Frontal cortex (tissue), 3 donors: ENCODE measurements at regions not wholly inside any gene's neighbourhood (a gene's known extent, or its start where the extent isn't known, plus 50 kb on each side); places are given as distances from the start of the nearest gene placed in this dataset.

Source experiments
- DNase-seq, 2 donors: peaks; one replicate each; pipeline ENCODE4 v3.0.0; 2012; ENCODE audit warnings: low spot score in 2 of 2
- FAIRE-seq: peaks from 2 replicates; lab custom pipeline; 2012; peaks lifted over from hg19 to GRCh38; lab: Jason Lieb, UNC
- donor health status: control.
- donor health status: control.
- donor health status: control.

DNA sequence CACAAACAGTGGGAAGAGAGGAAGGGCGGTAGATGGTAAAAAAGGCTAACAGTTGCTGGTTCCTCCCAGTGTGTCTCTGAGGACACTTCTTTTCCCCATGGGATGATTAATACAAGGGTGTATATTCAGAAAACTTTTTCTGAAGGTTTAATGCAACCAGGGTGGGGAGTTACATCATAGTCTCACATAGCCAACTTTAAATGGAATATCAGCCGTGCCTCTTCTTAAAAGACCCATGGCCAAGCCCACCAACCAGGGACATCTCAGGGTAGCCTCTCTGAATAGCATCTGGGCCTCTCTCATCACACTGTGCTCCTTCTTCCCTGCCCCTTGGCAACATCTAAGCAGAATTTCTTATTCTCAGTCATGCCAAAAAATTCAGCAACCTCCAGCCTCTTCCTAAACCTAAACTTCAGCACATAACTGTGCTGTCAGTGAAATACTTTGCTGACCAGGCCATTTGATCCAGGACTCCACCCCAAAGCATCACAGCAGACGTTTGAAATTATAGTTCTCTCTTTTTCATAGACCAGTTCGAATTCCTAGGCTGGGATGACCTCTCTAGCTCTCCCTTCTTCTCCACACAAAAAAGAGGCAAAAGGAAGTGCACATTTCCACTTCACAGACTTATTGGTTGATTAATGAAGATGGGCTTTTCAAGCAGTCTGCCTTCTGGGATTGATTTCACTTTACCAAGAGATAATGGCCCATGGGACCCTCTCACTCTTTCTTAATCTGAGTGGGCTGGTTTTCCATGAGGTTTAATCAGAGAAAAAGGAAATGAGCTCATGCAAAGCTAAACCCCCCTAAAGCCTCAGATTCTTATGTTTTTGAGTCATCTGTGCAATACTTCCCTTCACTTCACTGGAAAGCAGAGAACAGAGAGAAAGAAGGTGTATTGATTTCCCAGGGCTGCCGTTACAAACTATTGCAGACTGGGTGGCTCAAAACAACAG is 85.1 kb upstream of the RAI14 start:
- DNase-seq (no peak), FAIRE-seq (no peak)

GRCh38 chr5:34571677-34572041 is 84.5 kb upstream of the RAI14 start:
- no peak for FAIRE-seq
- no peak for DNase-seq

DNA sequence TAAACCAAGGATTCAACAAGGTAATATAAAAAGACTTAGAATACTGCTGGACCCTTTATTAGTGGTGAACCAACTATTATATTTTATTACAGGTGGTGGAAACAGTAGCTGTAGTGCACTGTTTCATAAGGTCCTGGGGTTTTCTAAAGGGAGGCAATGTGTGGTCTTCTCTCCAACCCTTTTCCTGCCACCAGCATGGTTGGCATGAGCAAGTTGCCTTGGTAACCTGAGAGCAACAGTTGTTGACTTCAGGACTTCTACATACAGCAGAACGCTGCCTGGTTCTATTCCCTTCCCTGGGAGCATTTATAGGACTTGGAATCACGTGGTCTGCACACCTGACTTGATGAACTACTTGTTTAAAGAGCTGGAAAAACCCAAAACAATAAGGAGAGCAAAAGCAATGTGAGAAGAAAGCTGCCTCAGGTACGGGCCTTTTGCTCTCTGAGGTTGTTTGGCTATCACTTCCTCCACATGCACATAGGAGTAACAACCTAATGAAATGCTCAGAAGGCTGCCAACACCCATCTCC is 81.1 kb upstream of the RAI14 start:
- DNase-seq (no peak), FAIRE-seq (no peak)

DNA sequence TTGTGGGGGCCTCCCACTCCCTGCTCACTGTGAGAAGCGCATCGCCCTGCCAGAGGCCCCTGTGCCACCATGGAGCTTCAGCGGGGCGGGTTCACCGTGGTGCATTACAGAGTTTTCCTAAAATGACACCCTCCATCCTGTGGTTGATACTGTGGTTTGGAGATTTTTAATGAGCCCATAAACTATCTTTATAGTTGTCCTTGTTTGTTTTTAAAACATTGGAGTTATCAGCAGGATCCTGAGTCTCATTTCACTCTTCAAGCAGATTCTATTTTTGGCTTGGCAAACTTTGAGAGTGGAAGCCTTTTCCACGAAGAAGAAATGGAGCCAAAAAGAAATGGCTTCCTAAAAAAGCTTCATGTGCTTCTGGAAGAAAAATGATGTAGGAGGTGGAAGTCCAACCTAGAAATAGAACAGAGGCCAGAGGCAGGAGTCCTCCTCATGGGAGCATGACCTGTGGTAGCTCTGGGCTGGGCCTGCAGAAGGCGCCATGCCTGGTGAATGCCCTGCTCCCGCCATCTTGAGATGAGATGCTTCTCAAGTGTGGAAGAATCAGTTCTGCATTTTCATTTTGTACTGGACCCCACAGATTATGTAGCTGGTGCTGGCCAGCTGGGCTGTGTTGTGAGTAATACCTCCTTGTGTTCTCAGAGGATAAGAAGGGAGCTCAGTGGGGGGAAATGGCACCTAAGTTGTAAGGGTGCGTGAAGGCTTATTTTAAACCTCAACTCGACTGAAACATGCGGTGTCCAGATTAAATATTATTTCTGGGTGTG is 79.0 kb upstream of the RAI14 start:
- DNase-seq = no peak

DNA sequence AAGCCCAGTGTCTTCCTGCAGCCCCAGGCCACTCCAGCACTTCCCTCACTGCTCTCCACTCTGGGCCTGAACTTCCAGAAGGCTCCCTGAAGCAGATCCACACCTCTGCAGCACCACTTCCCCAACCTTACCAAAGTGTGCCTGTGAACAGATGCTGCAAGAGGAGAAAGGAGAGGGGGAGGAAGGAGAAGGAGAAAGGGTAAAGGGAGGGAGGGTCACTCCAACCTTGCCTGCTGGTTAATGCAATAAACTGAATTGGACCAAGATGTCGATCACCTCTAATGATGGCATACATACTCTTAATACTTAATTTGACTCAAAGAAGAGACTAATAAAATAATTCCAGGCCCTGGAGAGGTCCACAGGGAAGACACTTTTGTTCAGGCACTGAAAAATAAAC is 77.2 kb upstream of the RAI14 start:
- FAIRE-seq (no peak), DNase-seq (no peak)

More for the DNA sequence above, 79.0 kb upstream of the RAI14 start:
- FAIRE-seq = no peak

DNA sequence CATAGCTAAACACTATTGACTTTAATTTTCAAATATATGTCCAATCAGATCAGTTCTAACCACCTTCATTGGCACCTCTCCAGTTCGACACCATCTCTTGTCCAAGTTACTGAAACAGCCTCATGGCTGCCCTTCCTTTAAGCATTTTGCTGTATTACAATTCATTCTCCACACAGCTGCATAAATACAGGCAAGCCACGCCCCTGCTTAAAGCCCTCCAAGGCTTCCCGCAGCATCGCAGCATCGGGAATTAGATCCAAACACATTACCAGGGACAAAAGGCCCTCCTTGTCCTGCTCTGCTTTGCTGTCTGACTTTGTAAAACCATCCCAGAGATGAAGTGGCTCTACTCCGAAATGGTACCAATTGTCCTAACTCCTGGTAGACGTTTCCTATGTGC is 75.1 kb upstream of the RAI14 start:
- FAIRE-seq = no peak
- DNase-seq = no peak

DNA sequence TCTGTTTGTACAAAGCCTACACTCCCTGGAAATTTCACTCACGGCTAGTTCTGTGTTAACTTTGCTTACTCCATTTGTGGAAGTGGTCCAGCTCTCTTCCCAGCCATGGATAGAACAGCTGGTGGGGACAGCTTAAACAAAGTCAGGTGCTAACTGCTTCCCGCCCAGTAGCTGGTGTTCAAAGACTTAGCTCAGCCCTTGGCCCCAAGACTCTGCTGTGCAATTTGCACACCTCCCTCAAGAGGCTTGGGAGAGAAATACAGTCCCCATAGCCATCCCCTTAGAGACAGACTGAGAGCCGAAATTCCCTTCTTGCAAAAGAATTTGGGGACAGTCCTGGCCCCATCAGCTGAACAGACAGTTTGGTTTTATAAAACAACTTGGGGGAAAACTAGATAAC is 73.8 kb upstream of the RAI14 start:
- FAIRE-seq = no peak
- DNase-seq = no peak

DNA sequence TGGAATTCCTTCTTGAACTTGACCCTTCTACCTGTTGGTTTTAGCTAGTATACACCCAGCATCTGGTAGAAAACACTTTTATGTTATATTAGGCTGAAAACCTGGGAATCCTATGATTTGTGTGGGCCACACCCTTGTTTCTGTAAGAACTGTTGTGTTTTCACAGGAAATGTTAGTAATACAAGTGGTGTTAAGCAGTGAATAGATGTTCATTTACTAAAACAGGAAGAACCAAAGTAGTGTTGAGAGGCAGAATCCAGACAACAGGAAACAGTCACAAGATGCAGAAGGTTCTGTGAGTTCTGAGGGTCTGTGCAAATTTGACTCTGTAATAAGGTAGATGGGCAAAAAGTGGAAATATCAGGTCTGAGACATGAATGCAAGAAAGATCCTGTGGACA is 73.0 kb upstream of the RAI14 start:
- DNase-seq (no peak), FAIRE-seq (no peak)

GRCh38 chr5:34584165-34584564 is 72.0 kb upstream of the RAI14 start:
- FAIRE-seq = no peak
- DNase-seq = no peak

- DNase-seq (no peak), FAIRE-seq (no peak)
Observed at GRCh38 chr5:34585601-34586104, 70.5 kb upstream of the RAI14 start.

DNA sequence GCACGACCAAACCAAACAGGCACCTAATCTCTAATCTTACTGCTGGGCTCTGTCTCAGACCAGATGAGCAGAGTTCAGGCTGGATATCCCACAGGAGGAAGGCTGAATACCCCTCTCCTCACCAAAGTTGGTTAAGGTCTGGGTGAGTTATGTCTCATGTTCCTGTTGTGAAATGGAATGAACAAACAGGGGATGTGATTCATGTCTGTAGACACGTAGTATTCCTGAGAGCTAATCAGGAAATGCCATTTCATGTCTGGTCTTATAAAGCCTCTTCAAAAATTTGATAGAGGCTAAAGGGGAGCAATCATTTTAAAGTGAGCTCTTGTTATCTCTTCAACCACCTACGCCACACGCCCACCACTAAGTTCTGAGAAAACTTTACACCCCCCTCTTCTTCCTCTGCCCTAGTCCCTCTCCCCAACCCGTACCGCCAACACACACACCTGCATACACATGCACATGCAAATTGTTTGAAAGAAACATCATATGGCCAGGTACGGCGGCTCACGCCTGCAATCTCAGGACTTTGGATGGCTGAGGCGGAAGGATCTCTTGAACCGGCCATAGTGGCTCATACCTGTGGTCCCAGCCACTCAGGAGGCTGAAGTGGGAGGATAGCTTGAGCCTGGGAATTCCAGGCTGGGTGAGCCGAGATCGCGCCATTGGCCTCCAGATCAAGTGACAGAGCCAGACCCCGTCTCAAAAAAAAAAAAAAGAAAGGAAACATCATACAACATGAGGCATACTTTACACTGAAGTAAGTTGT is 69.8 kb upstream of the RAI14 start:
- no peak for FAIRE-seq

DNA sequence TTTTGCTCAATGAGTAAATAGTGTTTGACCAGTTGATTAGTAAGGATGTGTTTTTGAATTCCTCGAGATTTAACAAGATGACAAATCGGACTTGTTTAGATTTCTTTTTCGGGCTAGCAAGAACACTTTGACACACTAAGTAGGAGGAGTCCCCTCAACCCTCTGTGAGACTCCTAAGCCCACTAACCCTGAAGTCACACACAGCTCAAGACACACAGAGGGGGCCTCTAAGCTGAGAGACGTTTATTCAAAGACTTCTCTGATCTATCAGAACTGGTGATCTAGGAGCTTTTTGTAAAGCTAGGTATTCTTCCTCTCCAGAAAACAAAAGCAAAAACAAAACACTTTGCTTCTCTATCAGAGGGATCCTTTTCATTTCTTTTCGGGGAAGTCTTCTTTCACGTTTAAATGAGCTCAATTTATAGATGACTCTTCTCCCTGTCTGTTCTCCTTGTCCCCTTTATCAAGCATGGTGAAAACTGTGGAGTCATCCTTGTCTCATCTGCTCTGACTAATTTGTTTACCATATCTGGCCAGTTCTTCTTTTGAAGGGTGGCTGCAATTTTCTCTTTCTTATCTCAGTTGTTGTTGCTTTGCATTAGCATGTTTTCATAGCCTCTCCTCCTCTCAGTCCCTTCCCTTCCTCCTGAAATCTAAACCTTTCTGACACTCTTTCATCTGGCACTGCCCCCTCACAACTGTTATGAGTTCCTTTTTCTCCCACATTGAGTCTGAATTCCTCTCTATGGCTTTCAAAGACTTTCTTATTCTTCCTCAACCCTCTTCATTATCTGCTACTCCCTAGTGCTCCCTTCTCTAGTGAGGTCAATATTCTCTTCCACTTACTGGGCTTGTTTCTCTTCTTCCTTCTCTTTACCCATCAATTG is 68.5 kb upstream of the RAI14 start:
- FAIRE-seq (no peak), DNase-seq (no peak)

More for the DNA sequence above, 69.8 kb upstream of the RAI14 start:
- DNase-seq = no peak

DNA sequence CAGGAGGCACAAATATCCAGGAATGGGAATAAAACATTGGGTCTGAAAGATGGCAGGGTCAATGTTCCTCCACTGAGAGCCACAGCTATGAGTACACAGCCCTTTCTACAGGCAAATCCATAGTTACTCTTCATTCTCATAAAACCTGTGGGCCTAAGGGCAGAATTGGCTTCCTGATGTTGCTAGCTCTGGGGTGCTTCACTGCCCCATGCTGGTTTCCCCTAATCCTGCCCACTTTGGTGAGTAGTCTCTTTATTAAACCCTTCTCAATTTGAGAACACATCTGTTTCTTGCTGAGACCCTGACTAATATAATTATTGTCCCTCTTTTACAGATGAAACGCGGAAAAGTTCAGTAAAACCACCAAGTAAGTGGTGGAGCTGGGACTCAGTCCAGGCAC is 66.3 kb upstream of the RAI14 start:
- DNase-seq (no peak), FAIRE-seq (no peak)

GRCh38 chr5:34591723-34592122 is 64.4 kb upstream of the RAI14 start:
- FAIRE-seq (no peak), DNase-seq (peak in 1 of 2 donors; percentile 30)

- FAIRE-seq (no peak), DNase-seq (no peak)
Observed at GRCh38 chr5:34597034-34598027, 58.8 kb upstream of the RAI14 start.

- FAIRE-seq (no peak), DNase-seq (no peak)
Observed at GRCh38 chr5:34598177-34598794, 57.8 kb upstream of the RAI14 start.

DNA sequence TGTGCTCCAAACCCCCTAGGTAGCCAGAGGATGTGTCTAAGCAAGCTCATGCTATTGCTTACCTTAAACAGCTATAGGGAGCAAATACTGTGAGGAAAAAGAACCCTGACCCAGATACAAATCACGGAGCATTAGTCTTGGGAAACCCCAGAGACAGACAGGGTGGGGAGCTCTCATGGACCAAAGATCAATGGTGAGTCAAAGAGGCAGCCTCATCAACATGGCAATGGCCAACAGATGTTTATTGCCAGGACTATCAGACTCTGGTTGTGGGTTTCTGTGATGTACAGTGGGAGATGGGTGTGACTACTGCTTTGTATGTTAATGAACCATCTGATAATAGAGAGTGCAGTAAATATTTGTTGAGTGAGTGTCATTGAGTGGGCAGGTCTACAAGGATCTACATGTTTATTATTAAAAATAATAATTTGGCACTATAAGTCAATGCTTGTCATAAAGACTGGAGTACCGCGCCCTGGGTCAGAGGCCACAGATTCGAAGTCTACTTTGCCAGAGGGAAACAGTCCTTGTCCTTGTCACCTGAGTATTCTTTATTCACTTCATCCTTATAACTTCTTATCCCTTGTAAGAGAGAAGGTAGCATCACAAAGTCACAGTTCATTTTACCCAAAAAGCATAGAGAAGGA is 56.5 kb upstream of the RAI14 start:
- FAIRE-seq = no peak
- DNase-seq = no peak
